Panc1 (cell line): ENCODE measurements at regions not wholly inside any gene's neighbourhood (a gene's known extent, or its start where the extent isn't known, plus 50 kb on each side); places are given as distances from the start of the nearest gene placed in this dataset.

ENCODE experiments used
- ATAC-seq: fragments of 200-7000 bp; cut with Tn5 transposase; 2 replicates; pipeline ENCODE4 v1.9.1; 2020; ENCODE audit warnings: mild to moderate bottlenecking, moderate library complexity
- BruUV-seq: library from RNA; stranded (reverse); fragments of 400-500 nt; replicated peaks from 2 replicates; lab custom pipeline; 2021; lab: Mats Ljungman, UMichigan
- CTCF ChIA-PET: fragments of 300-600 bp; sonication (Branson Sonifier 250); formaldehyde crosslinking; loops from one replicate; lab custom pipeline; 2022; ENCODE audit warnings: antibody characterized with exemption; lab: Charles Lee
- POLR2A ChIA-PET: fragments of 300-600 bp; sonication (Branson Sonifier 250); formaldehyde crosslinking; loops from one replicate; lab custom pipeline; 2022; ENCODE audit warnings: antibody characterized with exemption; lab: Charles Lee
- DNase-seq: peaks from one replicate; pipeline ENCODE4 v3.0.0-alpha.2; 2010; ENCODE audit warnings: low read depth, low spot score
- H3K27ac ChIP-seq: 2 replicates; pipeline ENCODE4 v1.5.1; 2011; ENCODE audit warnings: mild to moderate bottlenecking, low read length, inconsistent platforms
- H3K27me3 ChIP-seq: fragments of 200-500 bp; sonication (Bioruptor generic); 2 replicates; pipeline ENCODE4 v1.6.0; 2014; ENCODE audit warnings: low read length, inconsistent platforms; ENCODE audit not compliant: control insufficient read depth, insufficient read depth
- H3K36me3 ChIP-seq: fragments of 200-500 bp; sonication (Bioruptor generic); 2 replicates; pipeline ENCODE4 v1.5.1; 2014; ENCODE audit warnings: inconsistent platforms, mild to moderate bottlenecking, low read length, moderate library complexity; ENCODE audit not compliant: control insufficient read depth, insufficient read depth
- H3K4me1 ChIP-seq: 2 replicates; pipeline ENCODE4 v1.5.1; 2011; ENCODE audit warnings: inconsistent platforms, mild to moderate bottlenecking, low read length, moderate library complexity; ENCODE audit not compliant: control insufficient read depth, insufficient read depth
- H3K4me3 ChIP-seq, 2 experiments: 2 replicates each; pipeline ENCODE4 v1.5.1; 2011 to 2012; ENCODE audit warnings: low read depth in 2 of 2, low read length in 2 of 2, mild to moderate bottlenecking in 2 of 2, inconsistent platforms in 1 of 2, moderate library complexity in 1 of 2
- H3K9me3 ChIP-seq: fragments of 200-500 bp; sonication (Bioruptor generic); 2 replicates; pipeline ENCODE4 v1.5.1; 2014; ENCODE audit warnings: low read depth, mild to moderate bottlenecking, inconsistent platforms, low read length, moderate library complexity; ENCODE audit not compliant: control insufficient read depth, insufficient read depth
- CTCF ChIP-seq: fragments of 450-650 bp; IDR thresholded peaks from 2 replicates; pipeline ENCODE4 v1.5.1; 2017; ENCODE audit warnings: mild to moderate bottlenecking
- POLR2AphosphoS5 ChIP-seq: IDR thresholded peaks from 2 replicates; pipeline ENCODE4 v1.6.1; 2012; ENCODE audit warnings: mild to moderate bottlenecking, low read depth, low read length, moderate library complexity
- REST ChIP-seq, 2 experiments: IDR thresholded peaks; 2 replicates each; pipeline ENCODE4 v1.6.1; 2011 to 2012; ENCODE audit warnings: low read depth in 2 of 2, control low read depth in 1 of 2, low read length in 1 of 2, mild to moderate bottlenecking in 1 of 2, moderate library complexity in 1 of 2; ENCODE audit not compliant: insufficient read depth in 1 of 2
- SIN3A ChIP-seq: IDR thresholded peaks from 2 replicates; pipeline ENCODE4 v1.6.1; 2012; ENCODE audit warnings: low read depth, mild to moderate bottlenecking, low read length, moderate library complexity, borderline replicate concordance; ENCODE audit not compliant: insufficient read depth
- in situ Hi-C: cut with HindIII; loops from 2 replicates; pipeline ENCODE4 v1.10.0; 2016; ENCODE audit warnings: low sequenced_read_pairs, low pct_unique_long_range_greater_than_20kb
- intact Hi-C: fragments of 100-400 bp; cut with micrococcal nuclease; formaldehyde crosslinking; loops from one replicate; pipeline ENCODE4 v1.10.0; 2022; ENCODE audit not compliant: unreplicated experiment

GRCh38 chr18:67211646-67212045, 304.9 kb downstream of the DSEL start:
- BruUV-seq: no TSS peak
- ChIA-PET CTCF (no interaction called here), POLR2A (no interaction called here)
- in situ Hi-C loops: no loop called here
- Histone ChIP-seq H3K9me3 (no peaks in the 10 kb centered on the region), H3K4me1 (no peaks in the 10 kb centered on the region), H3K27me3 (no peaks in the 10 kb centered on the region), H3K4me3 (no peak overlapping the region), H3K36me3 (no peaks in the 10 kb centered on the region), H3K27ac (no peak overlapping the region)
- intact Hi-C loops: loop anchor here (10.0 kb wide), 1 partner anchor 1453 kb away; no protein-coding TSS in a partner anchor
- no peak for DNase-seq
- ATAC-seq: no peak
- no peak for TF ChIP-seq SIN3A
- no peak for TF ChIP-seq REST (IDR thresholded peaks at IDR 0.05; ENCODE audit: insufficient read depth in 1 of 2, low read depth in 2 of 2, low read length in 1 of 2)

- TF ChIP-seq CTCF: no peak
- Histone ChIP-seq H3K36me3 (no peaks in the 10 kb centered on the region), H3K4me3 (no peak overlapping the region), H3K27ac (no peak overlapping the region), H3K27me3 (no peaks in the 10 kb centered on the region), H3K9me3 (no peaks in the 10 kb centered on the region), H3K4me1 (no peaks in the 10 kb centered on the region)
- POLR2A ChIA-PET: no interaction called here
- ATAC-seq (no peak), DNase-seq (no peak)
- in situ Hi-C loops (no loop called here), intact Hi-C loops (loop anchor here (1.0 kb wide), 1 partner anchor 96 kb away; no protein-coding TSS in a partner anchor)
- CTCF ChIA-PET: interaction anchor here (0.5 kb wide), 1 partner anchor 667 kb away, joined by 3 read pairs; no protein-coding TSS in a partner anchor
- no TSS peak for BruUV-seq
Observed at GRCh38 chr18:67200665-67201064, 315.9 kb downstream of the DSEL start.

GRCh38 chr18:67199993-67200617, 316.4 kb downstream of the DSEL start:
- intact Hi-C loops (loop anchor here (1.0 kb wide), 1 partner anchor 96 kb away; no protein-coding TSS in a partner anchor), in situ Hi-C loops (no loop called here)
- Histone ChIP-seq H3K36me3 (no peaks in the 10 kb centered on the region), H3K4me3 (no peak overlapping the region), H3K4me1 (no peaks in the 10 kb centered on the region), H3K27me3 (no peaks in the 10 kb centered on the region), H3K9me3 (no peaks in the 10 kb centered on the region), H3K27ac (no peak overlapping the region)
- DNase-seq (peak; percentile 53), ATAC-seq (peak; percentile 83)
- no TSS peak for BruUV-seq
- ChIA-PET POLR2A (no interaction called here), CTCF (no interaction called here)
- TF ChIP-seq POLR2AphosphoS5: no peak
- TF ChIP-seq CTCF: peak; percentile 28; the same call in 1 of the 2 replicates
